ENCODE measurements at regions not wholly inside any gene's neighbourhood (a gene's known extent, or its start where the extent isn't known, plus 50 kb on each side); places are given as distances from the start of the nearest gene placed in this dataset.

DNA sequence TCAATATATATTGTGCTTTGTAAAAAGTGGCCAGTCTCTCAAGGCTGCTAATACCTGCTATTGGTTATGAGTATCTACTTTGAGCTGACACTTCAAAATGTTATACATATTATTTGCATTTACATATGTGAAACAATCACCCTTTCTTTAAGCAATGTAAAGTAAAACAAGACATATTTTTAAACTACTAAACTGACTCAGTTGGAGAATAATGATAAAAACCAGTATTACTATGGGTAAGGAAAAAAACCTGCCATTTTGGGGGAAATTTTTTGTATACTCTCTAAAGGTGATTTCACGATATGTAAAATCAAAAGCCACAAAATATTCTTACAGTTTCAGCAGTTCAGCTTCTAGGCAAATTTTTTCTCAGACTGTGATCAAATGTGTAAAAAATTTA lies 232.3 kb downstream of the PRL start:
- H3K36me3 ChIP-seq (ENCODE audit: control insufficient read depth in 1 of 2, insufficient read depth in 2 of 2, low read length in 2 of 2) = peaks cover 7 to 9% of the 10 kb centered on the region in 2 experiments
- no CpG with 5 or more reads among the region's 1 CpG for WGBS (ENCODE audit: extremely low coverage, insufficient coverage, insufficient read length)
- DNase-seq = no peak
- H3K4me2 ChIP-seq (ENCODE audit: low read length) = no peak overlapping the region
- H2AFZ ChIP-seq (ENCODE audit: insufficient read depth, low read length, poor library complexity) = no peak overlapping the region
- H3K9ac ChIP-seq (ENCODE audit: low read length) = no peak overlapping the region
- H3K4me3 ChIP-seq (ENCODE audit: low read depth, low read length) = no peak overlapping the region
- no peak overlapping the region for H4K91ac ChIP-seq (ENCODE audit: low read depth, low read length)
- H3K4me1 ChIP-seq (ENCODE audit: control insufficient read depth in 1 of 2, insufficient read depth in 2 of 2, low read length in 2 of 2) = no peaks in the 10 kb centered on the region
- no peaks in the 10 kb centered on the region for H3K27me3 ChIP-seq (ENCODE audit: insufficient read depth, low read length)
- H3K14ac ChIP-seq (ENCODE audit: low read length) = no peak overlapping the region
- H3K23ac ChIP-seq (ENCODE audit: low read length) = no peak overlapping the region
- no peak overlapping the region for H4K12ac ChIP-seq (ENCODE audit: low read depth, low read length)
- no peak overlapping the region for H2BK12ac ChIP-seq (ENCODE audit: low read length)
- H2AK5ac ChIP-seq (ENCODE audit: low read length) = no peak overlapping the region
- H4K8ac ChIP-seq (ENCODE audit: low read depth, low read length) = no peak overlapping the region
- H2BK5ac ChIP-seq (ENCODE audit: low read depth, low read length, poor library complexity) = no peak overlapping the region
- H3K18ac ChIP-seq (ENCODE audit: low read length) = no peak overlapping the region
- H3K9me3 ChIP-seq (ENCODE audit: insufficient read depth, low read depth, low read length) = no peaks in the 10 kb centered on the region
- no peaks in the 10 kb centered on the region for H3K79me2 ChIP-seq (ENCODE audit: control insufficient read depth, insufficient read depth, low read length, poor library complexity)
- no peaks in the 10 kb centered on the region for H3K79me1 ChIP-seq (ENCODE audit: low read length)
- H3K27ac ChIP-seq (ENCODE audit: low read depth, low read length) = no peak overlapping the region
- H2BK120ac ChIP-seq (ENCODE audit: insufficient read depth, low read length, poor library complexity) = no peak overlapping the region
- no peak overlapping the region for H3K4ac ChIP-seq (ENCODE audit: low read depth, low read length)

DNA sequence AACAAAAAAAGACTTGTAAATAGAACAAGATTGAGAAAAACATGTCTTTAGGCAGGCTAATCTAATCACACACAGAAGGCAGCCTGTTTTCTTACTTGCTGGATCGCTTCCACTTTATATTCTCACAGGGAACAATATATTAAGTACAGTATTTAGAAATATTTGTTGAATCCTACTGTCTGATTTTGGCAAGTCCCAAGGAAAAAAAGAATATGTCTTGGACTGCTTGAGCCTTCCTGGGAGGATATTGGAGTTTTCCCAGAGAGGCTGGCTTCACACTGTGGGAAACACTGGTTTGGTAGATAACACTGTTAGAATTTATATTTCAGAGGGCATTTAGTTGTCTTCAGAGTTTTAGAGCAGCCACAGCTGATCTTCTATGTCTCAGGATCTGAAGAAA lies 229.7 kb downstream of the PRL start:
- Histone ChIP-seq H3K14ac (ENCODE audit: low read length) (no peak overlapping the region), H2BK120ac (ENCODE audit: insufficient read depth, low read length, poor library complexity) (no peak overlapping the region), H3K79me2 (ENCODE audit: control insufficient read depth, insufficient read depth, low read length, poor library complexity) (no peaks in the 10 kb centered on the region), H3K18ac (ENCODE audit: low read length) (no peak overlapping the region), H3K27me3 (ENCODE audit: insufficient read depth, low read length) (no peaks in the 10 kb centered on the region), H3K4me1 (ENCODE audit: control insufficient read depth in 1 of 2, insufficient read depth in 2 of 2, low read length in 2 of 2) (peaks cover 3 to 5% of the 10 kb centered on the region in 2 experiments), H3K9ac (ENCODE audit: low read length) (no peak overlapping the region), H3K36me3 (ENCODE audit: control insufficient read depth in 1 of 2, insufficient read depth in 2 of 2, low read length in 2 of 2) (peaks cover 9 to 11% of the 10 kb centered on the region in 2 experiments), H3K23ac (ENCODE audit: low read length) (no peak overlapping the region), H3K4me3 (ENCODE audit: low read depth, low read length) (no peak overlapping the region), H2AFZ (ENCODE audit: insufficient read depth, low read length, poor library complexity) (no peak overlapping the region), H4K91ac (ENCODE audit: low read depth, low read length) (no peak overlapping the region), H4K8ac (ENCODE audit: low read depth, low read length) (no peak overlapping the region), H2BK12ac (ENCODE audit: low read length) (no peak overlapping the region), H3K79me1 (ENCODE audit: low read length) (peaks cover 3% of the 10 kb centered on the region), H4K12ac (ENCODE audit: low read depth, low read length) (no peak overlapping the region), H2BK5ac (ENCODE audit: low read depth, low read length, poor library complexity) (no peak overlapping the region), H3K4me2 (ENCODE audit: low read length) (no peak overlapping the region), H3K9me3 (ENCODE audit: insufficient read depth, low read depth, low read length) (no peaks in the 10 kb centered on the region), H2AK5ac (ENCODE audit: low read length) (no peak overlapping the region), H3K4ac (ENCODE audit: low read depth, low read length) (no peak overlapping the region), H3K27ac (ENCODE audit: low read depth, low read length) (no peak overlapping the region)
- WGBS (ENCODE audit: extremely low coverage, insufficient coverage, insufficient read length) = no CpG with 5 or more reads among the region's 1 CpG
- DNase-seq = no peak

- Histone ChIP-seq H3K79me1 (ENCODE audit: low read length) (peaks cover 3% of the 10 kb centered on the region), H3K27ac (ENCODE audit: low read depth, low read length) (no peak overlapping the region), H4K12ac (ENCODE audit: low read depth, low read length) (no peak overlapping the region), H3K79me2 (ENCODE audit: control insufficient read depth, insufficient read depth, low read length, poor library complexity) (no peaks in the 10 kb centered on the region), H2AFZ (ENCODE audit: insufficient read depth, low read length, poor library complexity) (no peak overlapping the region), H2BK12ac (ENCODE audit: low read length) (no peak overlapping the region), H2BK5ac (ENCODE audit: low read depth, low read length, poor library complexity) (no peak overlapping the region), H3K23ac (ENCODE audit: low read length) (no peak overlapping the region), H3K27me3 (ENCODE audit: insufficient read depth, low read length) (no peaks in the 10 kb centered on the region), H3K18ac (ENCODE audit: low read length) (no peak overlapping the region), H3K4ac (ENCODE audit: low read depth, low read length) (no peak overlapping the region), H2AK5ac (ENCODE audit: low read length) (no peak overlapping the region), H2BK120ac (ENCODE audit: insufficient read depth, low read length, poor library complexity) (no peak overlapping the region), H3K9me3 (ENCODE audit: insufficient read depth, low read depth, low read length) (no peaks in the 10 kb centered on the region), H4K91ac (ENCODE audit: low read depth, low read length) (no peak overlapping the region), H3K36me3 (ENCODE audit: control insufficient read depth in 1 of 2, insufficient read depth in 2 of 2, low read length in 2 of 2) (peaks cover 8 to 11% of the 10 kb centered on the region in 2 experiments), H4K8ac (ENCODE audit: low read depth, low read length) (no peak overlapping the region), H3K9ac (ENCODE audit: low read length) (no peak overlapping the region), H3K14ac (ENCODE audit: low read length) (no peak overlapping the region), H3K4me3 (ENCODE audit: low read depth, low read length) (no peak overlapping the region), H3K4me2 (ENCODE audit: low read length) (no peak overlapping the region), H3K4me1 (ENCODE audit: control insufficient read depth in 1 of 2, insufficient read depth in 2 of 2, low read length in 2 of 2) (peaks cover 3 to 5% of the 10 kb centered on the region in 2 experiments)
- no CpG with 5 or more reads among the region's 2 CpGs for WGBS (ENCODE audit: extremely low coverage, insufficient coverage, insufficient read length)
- no peak for DNase-seq
Measured at GRCh38 chr6:22067671-22068070, 229.2 kb downstream of the PRL start.

- Histone ChIP-seq H4K8ac (ENCODE audit: low read depth, low read length) (no peak overlapping the region), H2BK5ac (ENCODE audit: low read depth, low read length, poor library complexity) (no peak overlapping the region), H2AK5ac (ENCODE audit: low read length) (no peak overlapping the region), H3K18ac (ENCODE audit: low read length) (no peak overlapping the region), H3K4ac (ENCODE audit: low read depth, low read length) (no peak overlapping the region), H3K9me3 (ENCODE audit: insufficient read depth, low read depth, low read length) (no peaks in the 10 kb centered on the region), H3K79me1 (ENCODE audit: low read length) (peaks cover 3% of the 10 kb centered on the region), H3K4me1 (ENCODE audit: control insufficient read depth in 1 of 2, insufficient read depth in 2 of 2, low read length in 2 of 2) (peaks cover 3 to 5% of the 10 kb centered on the region in 2 experiments), H2BK120ac (ENCODE audit: insufficient read depth, low read length, poor library complexity) (no peak overlapping the region), H3K4me2 (ENCODE audit: low read length) (no peak overlapping the region), H4K91ac (ENCODE audit: low read depth, low read length) (no peak overlapping the region), H4K12ac (ENCODE audit: low read depth, low read length) (no peak overlapping the region), H3K27ac (ENCODE audit: low read depth, low read length) (no peak overlapping the region), H3K23ac (ENCODE audit: low read length) (no peak overlapping the region), H2BK12ac (ENCODE audit: low read length) (no peak overlapping the region), H3K27me3 (ENCODE audit: insufficient read depth, low read length) (no peaks in the 10 kb centered on the region), H3K4me3 (ENCODE audit: low read depth, low read length) (no peak overlapping the region), H3K14ac (ENCODE audit: low read length) (no peak overlapping the region), H3K9ac (ENCODE audit: low read length) (no peak overlapping the region), H3K79me2 (ENCODE audit: control insufficient read depth, insufficient read depth, low read length, poor library complexity) (no peaks in the 10 kb centered on the region), H2AFZ (ENCODE audit: insufficient read depth, low read length, poor library complexity) (no peak overlapping the region), H3K36me3 (ENCODE audit: control insufficient read depth in 1 of 2, insufficient read depth in 2 of 2, low read length in 2 of 2) (peaks cover 2 to 3% of the 10 kb centered on the region in 2 experiments)
- DNase-seq = no peak
- no CpG with 5 or more reads among the region's 4 CpGs for WGBS (ENCODE audit: extremely low coverage, insufficient coverage, insufficient read length)
Measured at GRCh38 chr6:22068561-22069305, 228.1 kb downstream of the PRL start.

Measured in trophoblast cell (in vitro differentiated cells and primary cell).